OCI-LY7 (cell line): ENCODE measurements at regions not wholly inside any gene's neighbourhood (a gene's known extent, or its start where the extent isn't known, plus 50 kb on each side); places are given as distances from the start of the nearest gene placed in this dataset.
A peak's percentile ranks its signal among the peaks of the same experiment; 100 is the strongest.
"Not testable (repeated sequence)": the region's sequence is repeated elsewhere in the genome, so short reads cannot be mapped to it uniquely, and the experiment has no call there.

Source experiments
- BruUV-seq: library from RNA; stranded (reverse); fragments of 400-500 nt; replicated peaks from 2 replicates; lab custom pipeline; 2021; lab: Mats Ljungman, UMichigan
- CTCF ChIA-PET: fragments of 300-600 bp; sonication (Branson Sonifier 250); formaldehyde crosslinking; loops from one replicate; lab custom pipeline; 2022; ENCODE audit warnings: antibody characterized with exemption; ENCODE audit not compliant: unreplicated experiment; lab: Charles Lee
- POLR2A ChIA-PET: fragments of 300-600 bp; sonication (Branson Sonifier 250); formaldehyde crosslinking; loops from one replicate; lab custom pipeline; 2022; ENCODE audit warnings: antibody characterized with exemption; lab: Charles Lee
- DNase-seq: peaks from one replicate; pipeline ENCODE4 v3.0.0-alpha.2; 2015; ENCODE audit warnings: low spot score
- H2AFZ ChIP-seq: fragments of 200-600 bp; sonication (generic), shearing (Covaris generic); 2 replicates; pipeline ENCODE4 v1.6.1; 2014; ENCODE audit warnings: mild to moderate bottlenecking, antibody characterized with exemption, low read length, moderate library complexity
- H3K27ac ChIP-seq: fragments of 200-600 bp; sonication (generic); 2 replicates; pipeline ENCODE4 v1.5.1; 2014; ENCODE audit warnings: mixed run types, low read depth, mild to moderate bottlenecking, moderate library complexity, low read length, inconsistent platforms; ENCODE audit not compliant: poor library complexity, severe bottlenecking
- H3K36me3 ChIP-seq: fragments of 200-600 bp; sonication (generic); 2 replicates; pipeline ENCODE4 v1.6.1; 2014; ENCODE audit warnings: mild to moderate bottlenecking, antibody characterized with exemption, low read length, moderate library complexity, mixed read lengths; ENCODE audit not compliant: insufficient read depth
- H3K4me1 ChIP-seq: fragments of 200-600 bp; sonication (generic); 2 replicates; pipeline ENCODE4 v1.5.1; 2014; ENCODE audit warnings: mild to moderate bottlenecking, low read length; ENCODE audit not compliant: insufficient read depth, poor library complexity, severe bottlenecking
- H3K4me2 ChIP-seq: fragments of 200-600 bp; sonication (generic); 2 replicates; pipeline ENCODE4 v1.6.1; 2014; ENCODE audit warnings: mild to moderate bottlenecking, low read length
- H3K4me3 ChIP-seq: fragments of 200-600 bp; sonication (generic); 2 replicates; pipeline ENCODE4 v1.5.1; 2014; ENCODE audit warnings: mild to moderate bottlenecking, low read depth, low read length; ENCODE audit not compliant: poor library complexity, severe bottlenecking
- H3K79me2 ChIP-seq: fragments of 200-600 bp; sonication (generic); 2 replicates; pipeline ENCODE4 v1.6.1; 2016; ENCODE audit warnings: low read depth, mild to moderate bottlenecking, low read length, moderate library complexity, mixed read lengths; ENCODE audit not compliant: insufficient read depth
- H3K9me2 ChIP-seq: fragments of 200-600 bp; sonication (generic); 2 replicates; pipeline ENCODE4 v1.6.1; 2016; ENCODE audit warnings: mild to moderate bottlenecking, low read length, mixed read lengths; ENCODE audit not compliant: insufficient read depth
- H3K9me3 ChIP-seq: fragments of 200-600 bp; sonication (generic); 2 replicates; pipeline ENCODE4 v1.6.1; 2014; ENCODE audit warnings: mild to moderate bottlenecking, mixed run types, low read length, mixed read lengths
- H4K20me1 ChIP-seq: fragments of 200-600 bp; sonication (generic); 2 replicates; pipeline ENCODE4 v1.6.1; 2014; ENCODE audit warnings: mild to moderate bottlenecking, antibody characterized with exemption, low read length, moderate library complexity, mixed read lengths; ENCODE audit not compliant: insufficient read depth
- CTCF ChIP-seq: fragments of 200-600 bp; sonication (generic); conservative IDR thresholded peaks from 2 replicates; pipeline ENCODE4 v1.5.1; 2014; ENCODE audit warnings: mild to moderate bottlenecking, antibody characterized with exemption, low read length, moderate library complexity, mixed read lengths
- EZH2phosphoT487 ChIP-seq: fragments of 200-600 bp; sonication (generic); IDR thresholded peaks from 2 replicates; pipeline ENCODE4 v1.6.1; 2018; ENCODE audit warnings: low read depth, borderline replicate concordance, mild to moderate bottlenecking, mixed run types, antibody characterized with exemption, low read length, moderate library complexity, mixed read lengths
- intact Hi-C: fragments of 100-400 bp; cut with micrococcal nuclease; formaldehyde crosslinking; loops from one replicate; pipeline ENCODE4 v1.10.0; 2022; ENCODE audit not compliant: unreplicated experiment

- no peaks in the 10 kb centered on the region for H3K79me2 ChIP-seq
- H4K20me1 ChIP-seq, result no peaks in the 10 kb centered on the region
- ChIA-PET CTCF (no interaction called here), POLR2A (no interaction called here)
- no peak overlapping the region for H3K4me3 ChIP-seq
- DNase-seq, result no peak
- no peaks in the 10 kb centered on the region for H3K9me2 ChIP-seq
- H2AFZ ChIP-seq, result no peak overlapping the region
- no peaks in the 10 kb centered on the region for H3K4me1 ChIP-seq
- intact Hi-C loops, result no loop called here
- H3K9me3 ChIP-seq, result no peaks in the 10 kb centered on the region
- TF ChIP-seq EZH2phosphoT487 (no peak), CTCF (no peak)
- no TSS peak for BruUV-seq
- no peak overlapping the region for H3K27ac ChIP-seq
- no peaks in the 10 kb centered on the region for H3K36me3 ChIP-seq
- H3K4me2 ChIP-seq, result no peak overlapping the region
Measured at GRCh38 chr2:52423111-52423510, 1344.5 kb upstream of the CHAC2 start.

- Histone ChIP-seq H2AFZ (no peak overlapping the region), H3K9me3 (no peaks in the 10 kb centered on the region), H3K4me3 (no peak overlapping the region), H3K79me2 (no peaks in the 10 kb centered on the region), H3K27ac (no peak overlapping the region), H3K4me1 (no peaks in the 10 kb centered on the region), H3K36me3 (no peaks in the 10 kb centered on the region), H4K20me1 (no peaks in the 10 kb centered on the region), H3K9me2 (no peaks in the 10 kb centered on the region), H3K4me2 (no peak overlapping the region)
- BruUV-seq, result no TSS peak
- TF ChIP-seq CTCF (peak; percentile 48), EZH2phosphoT487 (no peak)
- POLR2A ChIA-PET, result no interaction called here
- CTCF ChIA-PET, result no interaction called here
- intact Hi-C loops, result no loop called here
- peak; percentile 5 for DNase-seq
Measured at GRCh38 chr2:52416340-52416739, 1351.3 kb upstream of the CHAC2 start.

- H3K4me2 ChIP-seq, result no peak overlapping the region
- no peak overlapping the region for H3K27ac ChIP-seq
- H2AFZ ChIP-seq, result no peak overlapping the region
- no peaks in the 10 kb centered on the region for H3K36me3 ChIP-seq
- intact Hi-C loops, result no loop called here
- no peak for TF ChIP-seq EZH2phosphoT487
- TF ChIP-seq CTCF, result no peak
- no peaks in the 10 kb centered on the region for H3K9me2 ChIP-seq
- H3K4me1 ChIP-seq, result no peaks in the 10 kb centered on the region
- CTCF ChIA-PET, result interaction anchor here (0.5 kb wide), 1 partner anchor 842 kb away, joined by 3 read pairs; no protein-coding TSS in a partner anchor
- no peaks in the 10 kb centered on the region for H4K20me1 ChIP-seq
- H3K9me3 ChIP-seq, result no peaks in the 10 kb centered on the region
- no TSS peak for BruUV-seq
- POLR2A ChIA-PET, result no interaction called here
- no peaks in the 10 kb centered on the region for H3K79me2 ChIP-seq
- no peak for DNase-seq
- no peak overlapping the region for H3K4me3 ChIP-seq
Measured at GRCh38 chr2:52414561-52415295, 1352.9 kb upstream of the CHAC2 start.

GRCh38 chr2:52409308-52410118 is 1358.1 kb upstream of the CHAC2 start:
- H3K4me3 ChIP-seq, intact Hi-C loops, H4K20me1 ChIP-seq, H3K27ac ChIP-seq, BruUV-seq, H3K4me2 ChIP-seq, H3K9me3 ChIP-seq, H2AFZ ChIP-seq, H3K79me2 ChIP-seq, CTCF ChIA-PET, H3K4me1 ChIP-seq, H3K36me3 ChIP-seq, H3K9me2 ChIP-seq: not testable (repeated sequence)
- POLR2A ChIA-PET, result interaction anchor here (0.6 kb wide), 1 partner anchor 706 kb away, joined by 3 read pairs; no protein-coding TSS in a partner anchor
- peak; percentile 11 for DNase-seq
